ENCODE measurements at regions not wholly inside any gene's neighbourhood (a gene's known extent, or its start where the extent isn't known, plus 50 kb on each side); places are given as distances from the start of the nearest gene placed in this dataset.

DNA sequence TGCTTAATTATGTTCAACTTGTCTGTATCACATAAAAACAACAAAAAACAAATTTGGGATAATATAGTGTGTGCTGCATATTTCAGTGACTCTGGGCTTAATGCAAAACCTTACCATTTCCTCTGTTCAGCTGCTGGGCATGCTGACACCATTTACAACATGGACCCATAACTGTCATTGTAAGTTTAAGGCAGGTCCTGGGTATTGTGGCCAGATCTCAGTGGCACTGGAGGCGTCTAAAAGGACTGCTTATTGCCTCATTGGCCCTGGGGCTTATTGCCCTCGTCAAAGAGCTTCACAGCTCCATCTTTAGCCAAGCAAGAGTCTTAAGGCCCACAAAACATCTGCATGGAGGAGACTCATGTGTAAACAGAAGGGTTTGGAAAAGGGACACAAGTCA, 390.2 kb downstream of the NR2F2 start:
- no peaks in the 10 kb centered on the region for H3K79me2 ChIP-seq (ENCODE audit: control insufficient read depth, insufficient read depth, low read length, unreplicated experiment)
- H2AFZ ChIP-seq (ENCODE audit: low read length, unreplicated experiment): no peak overlapping the region
- no peaks in the 10 kb centered on the region for H3K4me1 ChIP-seq (ENCODE audit: control insufficient read depth, insufficient read depth, low read length, unreplicated experiment)
- H3K27me3 ChIP-seq (ENCODE audit: insufficient read depth, low read length): no peaks in the 10 kb centered on the region
- no peaks in the 10 kb centered on the region for H3K36me3 ChIP-seq (ENCODE audit: insufficient read depth, low read length)
- H3K27ac ChIP-seq (ENCODE audit: low read depth, low read length): no peak overlapping the region
- H3K4me3 ChIP-seq (ENCODE audit: low read depth, low read length): no peak overlapping the region

DNA sequence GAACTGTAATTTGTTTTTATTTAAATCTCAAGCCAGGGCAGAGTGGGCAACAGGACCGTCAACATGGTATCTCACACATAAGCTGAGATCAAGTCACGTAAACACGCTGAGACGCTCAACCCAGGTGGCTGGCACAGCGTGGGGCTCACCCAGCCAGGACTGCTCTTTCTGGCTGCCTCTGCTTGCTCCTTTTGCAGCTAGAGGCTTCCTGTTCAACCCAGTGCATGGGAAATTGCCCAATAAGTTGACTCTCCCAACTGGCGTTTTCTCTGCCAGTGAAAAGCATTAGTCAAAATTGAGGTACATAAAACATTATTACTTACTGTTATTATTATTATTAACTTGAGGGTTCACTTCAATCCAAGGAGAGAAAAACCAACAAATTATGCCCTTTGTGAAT, 398.1 kb downstream of the NR2F2 start:
- H3K4me1 ChIP-seq (ENCODE audit: control insufficient read depth, insufficient read depth, low read length, unreplicated experiment): no peaks in the 10 kb centered on the region
- no peaks in the 10 kb centered on the region for H3K79me2 ChIP-seq (ENCODE audit: control insufficient read depth, insufficient read depth, low read length, unreplicated experiment)
- no peaks in the 10 kb centered on the region for H3K36me3 ChIP-seq (ENCODE audit: insufficient read depth, low read length)
- no peak overlapping the region for H3K4me3 ChIP-seq (ENCODE audit: low read depth, low read length)
- H2AFZ ChIP-seq (ENCODE audit: low read length, unreplicated experiment): no peak overlapping the region
- H3K27me3 ChIP-seq (ENCODE audit: insufficient read depth, low read length): no peaks in the 10 kb centered on the region
- no peak overlapping the region for H3K27ac ChIP-seq (ENCODE audit: low read depth, low read length)

DNA sequence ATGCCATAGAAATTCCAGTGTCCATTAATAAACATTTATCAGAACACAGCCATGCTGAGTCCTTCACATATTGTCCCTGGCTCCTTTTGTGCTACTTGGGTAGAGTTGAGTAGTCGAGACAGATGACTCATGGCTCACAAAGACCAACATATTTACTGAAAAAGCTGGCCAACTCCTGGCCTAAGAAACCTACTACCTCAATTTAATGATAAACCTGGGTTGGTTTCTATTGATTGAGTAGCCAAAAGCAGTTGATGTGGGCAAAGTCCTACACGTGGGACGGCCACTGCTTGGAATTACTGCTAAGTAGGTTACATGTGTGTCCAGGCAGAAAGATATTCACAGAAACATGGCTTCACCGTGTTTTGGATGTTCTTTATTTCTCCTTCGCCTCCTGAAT, 402.2 kb downstream of the NR2F2 start:
- no peaks in the 10 kb centered on the region for H3K27me3 ChIP-seq (ENCODE audit: insufficient read depth, low read length)
- no peaks in the 10 kb centered on the region for H3K36me3 ChIP-seq (ENCODE audit: insufficient read depth, low read length)
- no peak overlapping the region for H2AFZ ChIP-seq (ENCODE audit: low read length, unreplicated experiment)
- no peak overlapping the region for H3K27ac ChIP-seq (ENCODE audit: low read depth, low read length)
- no peak overlapping the region for H3K4me3 ChIP-seq (ENCODE audit: low read depth, low read length)
- H3K79me2 ChIP-seq (ENCODE audit: control insufficient read depth, insufficient read depth, low read length, unreplicated experiment): no peaks in the 10 kb centered on the region
- H3K4me1 ChIP-seq (ENCODE audit: control insufficient read depth, insufficient read depth, low read length, unreplicated experiment): no peaks in the 10 kb centered on the region

DNA sequence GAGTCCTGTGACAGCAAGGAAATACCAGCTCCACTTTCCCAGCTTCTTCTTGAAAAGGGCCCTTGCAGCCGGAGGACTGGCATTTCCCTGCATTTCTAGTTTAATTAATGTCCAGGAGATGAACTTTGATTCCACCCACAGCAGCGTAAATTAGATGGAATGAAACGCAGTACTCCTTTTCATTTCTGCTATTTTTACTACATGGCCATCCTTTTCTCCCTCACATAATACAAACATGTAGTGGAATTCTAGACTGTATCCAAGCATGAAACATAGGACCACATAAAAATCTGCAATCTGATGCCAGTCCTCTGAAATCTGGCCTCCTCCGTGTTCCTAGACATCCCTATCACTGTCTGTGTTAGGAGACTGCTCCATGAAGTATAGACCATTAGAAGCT, 403.2 kb downstream of the NR2F2 start:
- H2AFZ ChIP-seq (ENCODE audit: low read length, unreplicated experiment): no peak overlapping the region
- no peak overlapping the region for H3K27ac ChIP-seq (ENCODE audit: low read depth, low read length)
- H3K4me3 ChIP-seq (ENCODE audit: low read depth, low read length): no peak overlapping the region
- no peaks in the 10 kb centered on the region for H3K4me1 ChIP-seq (ENCODE audit: control insufficient read depth, insufficient read depth, low read length, unreplicated experiment)
- H3K27me3 ChIP-seq (ENCODE audit: insufficient read depth, low read length): no peaks in the 10 kb centered on the region
- no peaks in the 10 kb centered on the region for H3K79me2 ChIP-seq (ENCODE audit: control insufficient read depth, insufficient read depth, low read length, unreplicated experiment)
- no peaks in the 10 kb centered on the region for H3K36me3 ChIP-seq (ENCODE audit: insufficient read depth, low read length)

DNA sequence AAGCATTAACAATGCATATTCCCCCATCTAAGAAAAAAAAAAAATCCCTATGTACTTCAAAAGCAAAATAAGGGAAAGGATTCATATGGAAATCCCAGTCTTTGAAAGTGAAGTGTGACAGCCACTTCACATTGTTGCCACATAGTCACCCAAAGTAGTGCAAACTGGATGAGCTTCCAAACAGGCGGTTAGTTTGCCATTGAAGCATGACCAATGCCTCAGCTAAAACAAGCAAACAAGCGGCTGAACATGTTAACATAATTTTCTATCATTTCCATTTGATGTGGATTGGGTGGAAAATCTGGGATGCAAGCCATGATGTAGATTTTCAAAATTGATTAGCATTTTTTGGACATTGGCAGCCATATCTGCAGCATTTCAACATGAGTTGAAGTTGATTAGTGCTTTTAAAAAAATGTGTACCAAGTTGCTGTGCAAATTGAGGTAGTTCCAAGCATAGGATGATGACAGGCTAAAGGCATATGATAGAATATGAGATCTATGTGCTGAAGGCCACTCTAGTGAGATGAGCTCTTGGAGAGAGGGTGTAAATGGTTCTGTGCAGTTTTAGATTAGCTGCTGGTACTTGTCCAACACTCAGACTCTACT, 405.2 kb downstream of the NR2F2 start:
- Histone ChIP-seq H3K79me2 (ENCODE audit: control insufficient read depth, insufficient read depth, low read length, unreplicated experiment) (no peaks in the 10 kb centered on the region), H3K4me1 (ENCODE audit: control insufficient read depth, insufficient read depth, low read length, unreplicated experiment) (no peaks in the 10 kb centered on the region), H3K27me3 (ENCODE audit: insufficient read depth, low read length) (no peaks in the 10 kb centered on the region), H3K4me3 (ENCODE audit: low read depth, low read length) (no peak overlapping the region), H2AFZ (ENCODE audit: low read length, unreplicated experiment) (no peak overlapping the region), H3K36me3 (ENCODE audit: insufficient read depth, low read length) (no peaks in the 10 kb centered on the region), H3K27ac (ENCODE audit: low read depth, low read length) (no peak overlapping the region)

DNA sequence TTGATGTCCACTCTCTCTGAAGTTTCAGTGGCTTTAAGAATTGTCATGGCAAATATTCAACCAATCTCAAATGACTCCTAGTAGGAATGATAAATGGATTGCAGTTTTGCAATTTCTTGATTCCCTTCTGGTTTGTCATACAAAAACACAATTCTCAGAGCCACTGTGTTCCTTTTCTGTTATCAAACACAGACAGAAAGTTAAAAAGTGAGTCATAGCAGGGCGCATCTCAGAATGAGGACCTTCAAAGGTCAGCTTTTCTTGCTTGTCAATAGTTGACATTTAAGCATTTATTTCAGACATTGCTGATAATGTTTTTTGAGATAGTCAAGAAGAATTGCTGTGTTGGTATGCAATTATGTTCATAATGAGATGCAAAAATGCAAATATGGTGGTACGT, 405.9 kb downstream of the NR2F2 start:
- no peak overlapping the region for H3K27ac ChIP-seq (ENCODE audit: low read depth, low read length)
- no peaks in the 10 kb centered on the region for H3K27me3 ChIP-seq (ENCODE audit: insufficient read depth, low read length)
- H3K79me2 ChIP-seq (ENCODE audit: control insufficient read depth, insufficient read depth, low read length, unreplicated experiment): no peaks in the 10 kb centered on the region
- no peaks in the 10 kb centered on the region for H3K36me3 ChIP-seq (ENCODE audit: insufficient read depth, low read length)
- no peak overlapping the region for H2AFZ ChIP-seq (ENCODE audit: low read length, unreplicated experiment)
- H3K4me3 ChIP-seq (ENCODE audit: low read depth, low read length): no peak overlapping the region
- H3K4me1 ChIP-seq (ENCODE audit: control insufficient read depth, insufficient read depth, low read length, unreplicated experiment): no peaks in the 10 kb centered on the region

DNA sequence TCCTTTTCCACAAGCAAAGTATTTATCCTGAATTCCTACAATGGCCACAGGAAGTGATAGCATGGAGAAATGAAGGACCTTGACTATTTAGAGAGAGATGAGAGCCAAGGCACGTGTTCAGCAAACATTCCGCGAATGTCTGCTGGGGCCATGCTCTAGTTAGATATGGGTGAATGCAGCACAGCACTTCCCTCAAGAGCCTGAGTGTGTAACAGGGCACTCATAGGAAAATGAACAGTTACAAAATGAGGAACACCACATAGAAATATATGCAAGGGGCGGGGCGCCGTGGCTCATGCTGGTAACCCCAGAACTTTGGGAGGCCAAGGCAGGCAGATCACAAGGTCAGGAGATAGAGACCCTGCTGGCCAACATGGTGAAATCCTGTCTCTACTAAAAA, 406.9 kb downstream of the NR2F2 start:
- Histone ChIP-seq H3K4me3 (ENCODE audit: low read depth, low read length) (no peak overlapping the region), H3K36me3 (ENCODE audit: insufficient read depth, low read length) (no peaks in the 10 kb centered on the region), H3K27me3 (ENCODE audit: insufficient read depth, low read length) (no peaks in the 10 kb centered on the region), H3K4me1 (ENCODE audit: control insufficient read depth, insufficient read depth, low read length, unreplicated experiment) (no peaks in the 10 kb centered on the region), H3K27ac (ENCODE audit: low read depth, low read length) (no peak overlapping the region), H2AFZ (ENCODE audit: low read length, unreplicated experiment) (no peak overlapping the region), H3K79me2 (ENCODE audit: control insufficient read depth, insufficient read depth, low read length, unreplicated experiment) (no peaks in the 10 kb centered on the region)

DNA sequence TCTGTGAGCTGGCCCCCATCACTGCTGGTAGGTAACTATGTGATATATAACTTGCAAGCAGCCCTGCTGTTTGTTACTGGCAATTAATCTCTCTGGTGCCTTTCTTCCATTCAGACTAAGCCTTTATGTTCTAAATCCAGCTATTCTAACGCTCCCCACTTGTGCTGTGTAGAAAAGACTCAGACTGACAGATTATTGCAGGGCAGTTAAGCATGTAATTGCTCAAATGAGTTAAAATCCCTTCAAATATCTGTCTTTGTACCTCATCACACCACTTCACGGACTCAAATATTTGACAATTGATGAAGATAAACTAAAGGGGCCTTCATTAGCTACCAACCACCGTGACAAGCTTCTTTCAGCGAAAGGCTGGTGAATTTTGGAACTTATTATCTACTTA, 416.2 kb downstream of the NR2F2 start:
- H3K27ac ChIP-seq (ENCODE audit: low read depth, low read length): no peak overlapping the region
- no peak overlapping the region for H3K4me3 ChIP-seq (ENCODE audit: low read depth, low read length)
- H2AFZ ChIP-seq (ENCODE audit: low read length, unreplicated experiment): no peak overlapping the region

DNA sequence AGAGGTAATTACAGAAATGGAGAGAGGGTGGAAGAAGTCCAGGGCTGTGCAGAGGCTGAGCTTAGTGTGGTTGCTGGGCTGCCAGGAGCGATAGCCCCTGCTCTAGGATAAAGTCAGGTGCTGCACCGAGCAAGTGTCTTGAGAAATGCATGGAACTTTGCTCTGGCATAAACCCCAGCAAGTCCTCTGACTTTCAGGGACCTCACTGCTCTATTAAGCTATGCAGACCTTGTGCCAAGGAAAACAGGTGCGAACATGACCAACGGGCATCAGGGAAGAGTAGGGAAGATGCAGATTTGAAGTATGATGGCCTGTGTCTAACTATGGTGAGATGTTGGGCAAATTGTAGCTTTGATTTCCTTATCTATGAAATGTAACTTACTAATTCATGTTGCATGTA, 416.8 kb downstream of the NR2F2 start:
- Histone ChIP-seq H3K27ac (ENCODE audit: low read depth, low read length) (no peak overlapping the region), H2AFZ (ENCODE audit: low read length, unreplicated experiment) (no peak overlapping the region)

More for the DNA sequence above, 416.2 kb downstream of the NR2F2 start:
- no peaks in the 10 kb centered on the region for H3K27me3 ChIP-seq (ENCODE audit: insufficient read depth, low read length)
- H3K4me1 ChIP-seq (ENCODE audit: control insufficient read depth, insufficient read depth, low read length, unreplicated experiment): no peaks in the 10 kb centered on the region
- H3K79me2 ChIP-seq (ENCODE audit: control insufficient read depth, insufficient read depth, low read length, unreplicated experiment): no peaks in the 10 kb centered on the region
- H3K36me3 ChIP-seq (ENCODE audit: insufficient read depth, low read length): no peaks in the 10 kb centered on the region

DNA sequence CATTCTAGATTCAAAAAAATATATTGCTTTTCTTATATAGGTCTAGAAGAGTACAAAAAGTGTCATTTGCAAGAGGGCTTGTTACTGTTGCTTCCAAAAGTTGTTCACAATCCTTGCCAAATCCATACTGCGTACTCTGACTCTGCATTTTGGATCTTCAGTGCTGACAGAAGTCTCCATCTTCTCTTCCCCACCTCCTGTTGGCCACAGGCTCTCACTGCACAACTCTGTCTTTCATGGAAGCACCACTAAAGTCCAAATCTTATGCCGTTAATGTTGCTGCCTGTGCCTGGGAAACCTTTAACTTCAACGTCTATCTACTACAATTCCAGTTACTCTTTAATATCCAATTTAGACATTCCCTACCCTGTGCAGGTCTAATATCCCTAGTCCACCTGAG, 419.9 kb downstream of the NR2F2 start:
- Histone ChIP-seq H2AFZ (ENCODE audit: low read length, unreplicated experiment) (no peak overlapping the region), H3K36me3 (ENCODE audit: insufficient read depth, low read length) (no peaks in the 10 kb centered on the region), H3K79me2 (ENCODE audit: control insufficient read depth, insufficient read depth, low read length, unreplicated experiment) (no peaks in the 10 kb centered on the region), H3K27me3 (ENCODE audit: insufficient read depth, low read length) (no peaks in the 10 kb centered on the region), H3K27ac (ENCODE audit: low read depth, low read length) (no peak overlapping the region), H3K4me1 (ENCODE audit: control insufficient read depth, insufficient read depth, low read length, unreplicated experiment) (no peaks in the 10 kb centered on the region), H3K4me3 (ENCODE audit: low read depth, low read length) (no peak overlapping the region)

More for the DNA sequence above, 416.8 kb downstream of the NR2F2 start:
- no peaks in the 10 kb centered on the region for H3K79me2 ChIP-seq (ENCODE audit: control insufficient read depth, insufficient read depth, low read length, unreplicated experiment)
- H3K27me3 ChIP-seq (ENCODE audit: insufficient read depth, low read length): no peaks in the 10 kb centered on the region
- H3K4me1 ChIP-seq (ENCODE audit: control insufficient read depth, insufficient read depth, low read length, unreplicated experiment): no peaks in the 10 kb centered on the region
- H3K36me3 ChIP-seq (ENCODE audit: insufficient read depth, low read length): no peaks in the 10 kb centered on the region
- H3K4me3 ChIP-seq (ENCODE audit: low read depth, low read length): no peak overlapping the region

DNA sequence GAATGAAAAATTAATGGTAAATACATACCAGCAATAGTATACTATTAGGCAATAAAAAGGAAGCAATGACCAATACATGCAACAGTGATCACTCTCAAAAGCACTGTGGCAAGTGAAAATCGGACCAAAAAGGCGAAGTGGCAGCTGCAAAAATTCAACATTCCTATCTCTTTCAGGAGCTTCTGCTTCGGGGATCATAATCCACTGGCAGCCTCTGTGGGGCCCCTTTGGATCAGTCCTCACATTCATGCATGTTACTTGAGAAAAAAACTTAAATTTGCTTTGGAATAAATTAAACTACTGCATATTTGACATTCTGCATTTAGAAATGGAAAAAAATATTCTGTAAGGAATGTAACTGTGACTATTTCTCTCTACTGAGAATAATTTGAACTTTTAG, 425.6 kb downstream of the NR2F2 start:
- H3K27me3 ChIP-seq (ENCODE audit: insufficient read depth, low read length): no peaks in the 10 kb centered on the region
- H3K36me3 ChIP-seq (ENCODE audit: insufficient read depth, low read length): no peaks in the 10 kb centered on the region
- no peak overlapping the region for H2AFZ ChIP-seq (ENCODE audit: low read length, unreplicated experiment)
- H3K4me3 ChIP-seq (ENCODE audit: low read depth, low read length): no peak overlapping the region
- no peak overlapping the region for H3K27ac ChIP-seq (ENCODE audit: low read depth, low read length)
- H3K79me2 ChIP-seq (ENCODE audit: control insufficient read depth, insufficient read depth, low read length, unreplicated experiment): no peaks in the 10 kb centered on the region
- H3K4me1 ChIP-seq (ENCODE audit: control insufficient read depth, insufficient read depth, low read length, unreplicated experiment): no peaks in the 10 kb centered on the region
